Stimulated activated CD4-positive, alpha-beta T cell treated with anti-CD3 and anti-CD28 coated beads, Interleukin-2, amount 100 ng/mL, for 24 hours (primary cell): ENCODE measurements at regions not wholly inside any gene's neighbourhood (a gene's known extent, or its start where the extent isn't known, plus 50 kb on each side); places are given as distances from the start of the nearest gene placed in this dataset.

Experiments
- DNase-seq, 2 donors: peaks; one replicate each; pipeline ENCODE4 v3.0.0-alpha.2; 2020

- no peak for DNase-seq
These were observed 675.1 kb upstream of the ADGRL2 start for GRCh38 chr1:81125672-81126071.

GRCh38 chr1:81121306-81121705 lies 679.4 kb upstream of the ADGRL2 start:
- DNase-seq, result no peak

- DNase-seq, result no peak
These were observed 681.4 kb upstream of the ADGRL2 start for GRCh38 chr1:81119319-81119718.

GRCh38 chr1:81118550-81118949 lies 682.2 kb upstream of the ADGRL2 start:
- no peak for DNase-seq

- no peak for DNase-seq
These were observed 685.3 kb upstream of the ADGRL2 start for GRCh38 chr1:81115422-81115821.

GRCh38 chr1:81114191-81114590 lies 686.5 kb upstream of the ADGRL2 start:
- no peak for DNase-seq

GRCh38 chr1:81113688-81114087 lies 687.0 kb upstream of the ADGRL2 start:
- DNase-seq, result no peak

- no peak for DNase-seq
These were observed 688.9 kb upstream of the ADGRL2 start for GRCh38 chr1:81111818-81112217.

GRCh38 chr1:81109038-81109437 lies 691.7 kb upstream of the ADGRL2 start:
- no peak for DNase-seq

- no peak for DNase-seq
These were observed 702.9 kb upstream of the ADGRL2 start for GRCh38 chr1:81097860-81098259.

GRCh38 chr1:81073580-81073979 lies 727.2 kb upstream of the ADGRL2 start:
- no peak for DNase-seq

GRCh38 chr1:81071969-81072753 lies 728.6 kb upstream of the ADGRL2 start:
- DNase-seq, result no peak

GRCh38 chr1:81071072-81071858 lies 729.5 kb upstream of the ADGRL2 start:
- DNase-seq, result no peak

- no peak for DNase-seq
These were observed 730.9 kb upstream of the ADGRL2 start for GRCh38 chr1:81069856-81070255.

- DNase-seq, result no peak
These were observed 732.0 kb upstream of the ADGRL2 start for GRCh38 chr1:81068726-81069125.

- no peak for DNase-seq
These were observed 746.9 kb upstream of the ADGRL2 start for GRCh38 chr1:81053826-81054225.

- no peak for DNase-seq
These were observed 748.6 kb upstream of the ADGRL2 start for GRCh38 chr1:81052162-81052561.

GRCh38 chr1:81050390-81050789 lies 750.3 kb upstream of the ADGRL2 start:
- DNase-seq, result no peak

GRCh38 chr1:81044708-81045107 lies 756.0 kb upstream of the ADGRL2 start:
- DNase-seq, result no peak

GRCh38 chr1:81042225-81042624 lies 758.5 kb upstream of the ADGRL2 start:
- DNase-seq, result no peak

GRCh38 chr1:81034291-81034690 lies 766.4 kb upstream of the ADGRL2 start:
- DNase-seq, result no peak

- DNase-seq, result no peak
These were observed 767.7 kb upstream of the ADGRL2 start for GRCh38 chr1:81032973-81033425.

- no peak for DNase-seq
These were observed 768.4 kb upstream of the ADGRL2 start for GRCh38 chr1:81032374-81032773.

GRCh38 chr1:81030441-81030840 lies 770.3 kb upstream of the ADGRL2 start:
- no peak for DNase-seq
